ENCODE measurements at regions not wholly inside any gene's neighbourhood (a gene's known extent, or its start where the extent isn't known, plus 50 kb on each side); places are given as distances from the start of the nearest gene placed in this dataset.
A peak's percentile ranks its signal among the peaks of the same experiment; 100 is the strongest.
"Not testable (repeated sequence)": the region's sequence is repeated elsewhere in the genome, so short reads cannot be mapped to it uniquely, and the experiment has no call there.

DNA sequence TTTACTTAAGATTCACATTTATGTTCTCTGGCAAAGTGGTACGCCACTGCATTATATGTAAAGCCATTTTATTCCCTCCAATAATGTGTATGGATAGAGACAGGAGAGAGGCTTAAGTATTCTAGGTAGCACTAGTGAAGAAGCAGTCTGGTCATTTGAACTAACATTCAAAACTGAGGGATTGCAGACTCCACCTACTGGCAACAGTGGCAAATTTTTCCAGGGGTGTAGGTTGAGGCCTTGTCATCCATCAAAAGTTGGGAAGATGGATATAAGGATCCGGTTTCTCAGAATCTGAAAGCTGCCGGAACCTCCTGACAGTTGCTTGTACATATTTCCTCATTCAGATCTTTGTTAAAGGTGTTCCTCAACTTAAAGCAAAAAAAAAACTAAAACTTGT is 465.5 kb upstream of the FSHR start:
- Mint-ChIP-seq H3K27me3 (ENCODE audit: insufficient read depth, unreplicated experiment) (no peaks in the 10 kb centered on the region), H3K36me3 (ENCODE audit: insufficient read depth, unreplicated experiment) (no peaks in the 10 kb centered on the region), H3K4me1 (ENCODE audit: low read depth, unreplicated experiment) (no peaks in the 10 kb centered on the region), H3K27ac (ENCODE audit: unreplicated experiment) (no peak overlapping the region), H3K4me3 (ENCODE audit: unreplicated experiment) (no peak overlapping the region), H3K9me3 (ENCODE audit: unreplicated experiment) (no peaks in the 10 kb centered on the region)
- intact Hi-C loops (cut with micrococcal nuclease; ENCODE audit: unreplicated experiment), result no loop called here
- no TSS peak for BruUV-seq (replicated peaks)
- TF ChIP-seq, protein P1, sequence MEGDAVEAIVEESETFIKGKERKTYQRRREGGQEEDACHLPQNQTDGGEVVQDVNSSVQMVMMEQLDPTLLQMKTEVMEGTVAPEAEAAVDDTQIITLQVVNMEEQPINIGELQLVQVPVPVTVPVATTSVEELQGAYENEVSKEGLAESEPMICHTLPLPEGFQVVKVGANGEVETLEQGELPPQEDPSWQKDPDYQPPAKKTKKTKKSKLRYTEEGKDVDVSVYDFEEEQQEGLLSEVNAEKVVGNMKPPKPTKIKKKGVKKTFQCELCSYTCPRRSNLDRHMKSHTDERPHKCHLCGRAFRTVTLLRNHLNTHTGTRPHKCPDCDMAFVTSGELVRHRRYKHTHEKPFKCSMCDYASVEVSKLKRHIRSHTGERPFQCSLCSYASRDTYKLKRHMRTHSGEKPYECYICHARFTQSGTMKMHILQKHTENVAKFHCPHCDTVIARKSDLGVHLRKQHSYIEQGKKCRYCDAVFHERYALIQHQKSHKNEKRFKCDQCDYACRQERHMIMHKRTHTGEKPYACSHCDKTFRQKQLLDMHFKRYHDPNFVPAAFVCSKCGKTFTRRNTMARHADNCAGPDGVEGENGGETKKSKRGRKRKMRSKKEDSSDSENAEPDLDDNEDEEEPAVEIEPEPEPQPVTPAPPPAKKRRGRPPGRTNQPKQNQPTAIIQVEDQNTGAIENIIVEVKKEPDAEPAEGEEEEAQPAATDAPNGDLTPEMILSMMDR (IDR thresholded peaks at IDR 0.05; ENCODE audit: insufficient read depth in 1 of 2, low read depth in 1 of 2, low read length in 1 of 2, severe bottlenecking in 1 of 2, unreplicated experiment in 1 of 2), result peak; percentile 37 to 43
- H3K4me1 ChIP-seq, result peaks cover 9% of the 10 kb centered on the region
- H3K9me3 ChIP-seq, result no peaks in the 10 kb centered on the region
- POLR2A ChIA-PET, result no interaction called here
- CTCF ChIA-PET, result no interaction called here
- DNase-seq, result peak in 1 of 2 experiments; percentile 27
- no peak overlapping the region for H3K4me3 ChIP-seq (ENCODE audit: low read depth, low read length)
- H3K36me3 ChIP-seq (ENCODE audit: control insufficient read depth, insufficient read depth, low read length), result no peaks in the 10 kb centered on the region
- H3K27me3 ChIP-seq (replicated peaks; ENCODE audit: control insufficient read depth, insufficient read depth, low read length), result no peaks in the 10 kb centered on the region

DNA sequence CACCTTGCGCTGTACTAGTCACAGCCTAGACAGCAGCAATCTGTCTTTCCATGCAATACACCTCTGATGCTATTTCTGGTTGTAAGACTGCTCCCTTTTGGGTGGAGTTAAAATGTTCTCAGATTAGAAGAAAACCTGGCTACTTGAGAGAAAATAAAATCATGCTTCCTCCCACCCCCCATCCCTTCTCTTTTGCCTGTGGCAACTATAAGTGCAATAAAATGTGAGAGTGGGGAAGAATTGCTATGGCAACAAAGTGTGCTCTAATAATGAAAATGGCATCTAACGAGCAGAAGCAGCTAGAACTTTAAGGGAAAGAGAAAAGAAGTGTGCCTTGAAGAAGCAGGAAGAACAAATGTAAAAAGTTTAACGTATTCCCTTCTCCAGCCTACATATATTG is 464.2 kb upstream of the FSHR start:
- intact Hi-C loops (cut with micrococcal nuclease; ENCODE audit: unreplicated experiment), result no loop called here
- ChIA-PET CTCF (no interaction called here), POLR2A (no interaction called here)
- Histone ChIP-seq H3K4me1 (peaks cover 9% of the 10 kb centered on the region), H3K36me3 (ENCODE audit: control insufficient read depth, insufficient read depth, low read length) (no peaks in the 10 kb centered on the region), H3K27me3 (replicated peaks; ENCODE audit: control insufficient read depth, insufficient read depth, low read length) (no peaks in the 10 kb centered on the region), H3K9me3 (no peaks in the 10 kb centered on the region), H3K4me3 (ENCODE audit: low read depth, low read length) (no peak overlapping the region)
- DNase-seq, result no peak
- TF ChIP-seq, protein P1 (IDR thresholded peaks at IDR 0.05; ENCODE audit: insufficient read depth in 1 of 2, low read depth in 1 of 2, low read length in 1 of 2, severe bottlenecking in 1 of 2, unreplicated experiment in 1 of 2), result no peak
- BruUV-seq (replicated peaks), result no TSS peak
- Mint-ChIP-seq H3K9me3 (ENCODE audit: unreplicated experiment) (no peaks in the 10 kb centered on the region), H3K27me3 (ENCODE audit: insufficient read depth, unreplicated experiment) (no peaks in the 10 kb centered on the region), H3K36me3 (ENCODE audit: insufficient read depth, unreplicated experiment) (no peaks in the 10 kb centered on the region), H3K4me1 (ENCODE audit: low read depth, unreplicated experiment) (no peaks in the 10 kb centered on the region), H3K4me3 (ENCODE audit: unreplicated experiment) (no peak overlapping the region), H3K27ac (ENCODE audit: unreplicated experiment) (no peak overlapping the region)

DNA sequence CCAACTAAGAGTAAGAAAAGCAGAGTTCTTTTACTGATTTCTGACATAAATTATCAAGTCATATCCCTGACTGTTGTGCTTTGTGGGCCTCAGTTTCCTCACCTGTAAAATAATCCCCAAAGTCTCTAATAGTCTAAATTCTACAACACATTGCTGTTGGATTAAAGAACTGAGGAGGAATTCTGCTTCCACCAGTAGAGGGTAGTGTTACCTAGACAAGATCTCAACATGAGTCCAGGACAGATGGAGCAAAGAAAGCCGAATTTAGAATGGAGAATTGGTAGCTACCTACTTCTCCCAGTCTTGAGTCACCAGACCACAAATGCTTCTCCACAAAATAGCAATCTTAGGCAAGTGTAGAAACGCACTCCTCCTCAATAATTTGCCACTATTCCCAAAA is 462.5 kb upstream of the FSHR start:
- intact Hi-C loops (cut with micrococcal nuclease; ENCODE audit: unreplicated experiment), result loop anchor here (1.0 to 2.0 kb wide), 3 partner anchors 528 to 786 kb away; no protein-coding TSS in a partner anchor
- Histone ChIP-seq H3K9me3 (no peaks in the 10 kb centered on the region), H3K27me3 (replicated peaks; ENCODE audit: control insufficient read depth, insufficient read depth, low read length) (no peaks in the 10 kb centered on the region), H3K4me1 (peaks cover 9% of the 10 kb centered on the region), H3K4me3 (ENCODE audit: low read depth, low read length) (no peak overlapping the region), H3K36me3 (ENCODE audit: control insufficient read depth, insufficient read depth, low read length) (no peaks in the 10 kb centered on the region)
- no TSS peak for BruUV-seq (replicated peaks)
- Mint-ChIP-seq H3K27me3 (ENCODE audit: insufficient read depth, unreplicated experiment) (no peaks in the 10 kb centered on the region), H3K4me1 (ENCODE audit: low read depth, unreplicated experiment) (no peaks in the 10 kb centered on the region), H3K9me3 (ENCODE audit: unreplicated experiment) (peaks cover 9% of the 10 kb centered on the region), H3K36me3 (ENCODE audit: insufficient read depth, unreplicated experiment) (no peaks in the 10 kb centered on the region), H3K4me3 (ENCODE audit: unreplicated experiment) (no peak overlapping the region), H3K27ac (ENCODE audit: unreplicated experiment) (no peak overlapping the region)
- DNase-seq, result peak in 1 of 2 experiments; percentile 42
- ChIA-PET POLR2A (no interaction called here), CTCF (interaction anchor here (0.6 to 1.4 kb wide), 3 partner anchors 71 to 785 kb away, joined by 3 to 5 read pairs (median 3); no protein-coding TSS in a partner anchor)
- TF ChIP-seq, protein P1 (IDR thresholded peaks at IDR 0.05; ENCODE audit: insufficient read depth in 1 of 2, low read depth in 1 of 2, low read length in 1 of 2, severe bottlenecking in 1 of 2, unreplicated experiment in 1 of 2), result peak; percentile 48 to 67

DNA sequence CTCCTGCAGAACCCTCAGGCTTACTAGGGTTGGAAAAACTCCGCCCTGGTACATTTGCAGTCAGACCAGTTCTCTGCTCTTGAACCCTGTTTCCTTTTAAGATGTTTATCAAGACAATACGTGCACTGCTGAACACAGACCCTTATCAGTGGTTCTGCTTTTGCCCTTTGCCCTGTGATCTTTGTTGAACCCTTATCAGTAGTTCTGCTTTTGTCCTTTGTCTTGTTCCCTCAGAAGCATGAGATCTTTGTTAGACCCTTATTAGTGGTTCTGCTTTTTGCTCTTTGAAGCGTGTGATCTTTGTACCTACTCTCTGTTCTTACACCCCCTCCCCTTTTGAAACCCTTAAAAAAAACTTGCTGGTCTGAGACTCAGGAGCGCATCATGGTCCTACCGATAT is 457.5 kb upstream of the FSHR start:
- H3K4me3 Mint-ChIP-seq (ENCODE audit: unreplicated experiment); H3K9me3 ChIP-seq; H3K36me3 ChIP-seq (ENCODE audit: control insufficient read depth, insufficient read depth, low read length); H3K27me3 ChIP-seq (replicated peaks; ENCODE audit: control insufficient read depth, insufficient read depth, low read length); POLR2A ChIA-PET; H3K4me1 ChIP-seq; intact Hi-C loops (cut with micrococcal nuclease; ENCODE audit: unreplicated experiment); H3K4me3 ChIP-seq (ENCODE audit: low read depth, low read length); H3K27me3 Mint-ChIP-seq (ENCODE audit: insufficient read depth, unreplicated experiment); BruUV-seq (replicated peaks); H3K36me3 Mint-ChIP-seq (ENCODE audit: insufficient read depth, unreplicated experiment); H3K4me1 Mint-ChIP-seq (ENCODE audit: low read depth, unreplicated experiment); CTCF ChIA-PET; H3K27ac Mint-ChIP-seq (ENCODE audit: unreplicated experiment): not testable (repeated sequence)
- H3K9me3 Mint-ChIP-seq (ENCODE audit: unreplicated experiment), result peaks cover 22% of the 10 kb centered on the region
- peak; percentile 25 to 46 for DNase-seq
